ENCODE measurements at regions not wholly inside any gene's neighbourhood (a gene's known extent, or its start where the extent isn't known, plus 50 kb on each side); places are given as distances from the start of the nearest gene placed in this dataset.

DNA sequence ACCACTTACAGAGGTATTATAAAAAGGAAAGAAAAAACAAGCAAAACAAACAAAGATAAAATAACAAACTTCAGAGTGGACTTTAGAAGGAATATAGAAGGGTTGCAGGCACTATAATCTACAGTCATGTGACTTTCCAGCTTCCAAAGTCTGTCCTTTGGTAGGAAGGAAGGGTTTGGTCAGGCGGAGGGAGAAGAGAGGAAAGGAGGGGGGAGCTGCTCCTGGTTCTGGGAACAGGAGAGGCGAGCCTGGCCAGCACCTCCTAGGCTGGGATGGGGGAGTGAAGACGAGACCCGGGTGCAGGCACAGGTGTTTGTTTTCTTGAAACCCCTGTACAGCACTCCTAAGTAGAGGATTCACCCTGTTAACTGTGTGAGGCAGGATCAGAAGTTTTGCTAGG is 53.8 kb upstream of the GATA6 start:
- TF ChIP-seq, protein P1, sequence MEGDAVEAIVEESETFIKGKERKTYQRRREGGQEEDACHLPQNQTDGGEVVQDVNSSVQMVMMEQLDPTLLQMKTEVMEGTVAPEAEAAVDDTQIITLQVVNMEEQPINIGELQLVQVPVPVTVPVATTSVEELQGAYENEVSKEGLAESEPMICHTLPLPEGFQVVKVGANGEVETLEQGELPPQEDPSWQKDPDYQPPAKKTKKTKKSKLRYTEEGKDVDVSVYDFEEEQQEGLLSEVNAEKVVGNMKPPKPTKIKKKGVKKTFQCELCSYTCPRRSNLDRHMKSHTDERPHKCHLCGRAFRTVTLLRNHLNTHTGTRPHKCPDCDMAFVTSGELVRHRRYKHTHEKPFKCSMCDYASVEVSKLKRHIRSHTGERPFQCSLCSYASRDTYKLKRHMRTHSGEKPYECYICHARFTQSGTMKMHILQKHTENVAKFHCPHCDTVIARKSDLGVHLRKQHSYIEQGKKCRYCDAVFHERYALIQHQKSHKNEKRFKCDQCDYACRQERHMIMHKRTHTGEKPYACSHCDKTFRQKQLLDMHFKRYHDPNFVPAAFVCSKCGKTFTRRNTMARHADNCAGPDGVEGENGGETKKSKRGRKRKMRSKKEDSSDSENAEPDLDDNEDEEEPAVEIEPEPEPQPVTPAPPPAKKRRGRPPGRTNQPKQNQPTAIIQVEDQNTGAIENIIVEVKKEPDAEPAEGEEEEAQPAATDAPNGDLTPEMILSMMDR (IDR thresholded peaks at IDR 0.05): no peak
- no peak for TF ChIP-seq POLR2A (IDR thresholded peaks at IDR 0.05)
